ENCODE measurements at regions not wholly inside any gene's neighbourhood (a gene's known extent, or its start where the extent isn't known, plus 50 kb on each side); places are given as distances from the start of the nearest gene placed in this dataset.

DNA sequence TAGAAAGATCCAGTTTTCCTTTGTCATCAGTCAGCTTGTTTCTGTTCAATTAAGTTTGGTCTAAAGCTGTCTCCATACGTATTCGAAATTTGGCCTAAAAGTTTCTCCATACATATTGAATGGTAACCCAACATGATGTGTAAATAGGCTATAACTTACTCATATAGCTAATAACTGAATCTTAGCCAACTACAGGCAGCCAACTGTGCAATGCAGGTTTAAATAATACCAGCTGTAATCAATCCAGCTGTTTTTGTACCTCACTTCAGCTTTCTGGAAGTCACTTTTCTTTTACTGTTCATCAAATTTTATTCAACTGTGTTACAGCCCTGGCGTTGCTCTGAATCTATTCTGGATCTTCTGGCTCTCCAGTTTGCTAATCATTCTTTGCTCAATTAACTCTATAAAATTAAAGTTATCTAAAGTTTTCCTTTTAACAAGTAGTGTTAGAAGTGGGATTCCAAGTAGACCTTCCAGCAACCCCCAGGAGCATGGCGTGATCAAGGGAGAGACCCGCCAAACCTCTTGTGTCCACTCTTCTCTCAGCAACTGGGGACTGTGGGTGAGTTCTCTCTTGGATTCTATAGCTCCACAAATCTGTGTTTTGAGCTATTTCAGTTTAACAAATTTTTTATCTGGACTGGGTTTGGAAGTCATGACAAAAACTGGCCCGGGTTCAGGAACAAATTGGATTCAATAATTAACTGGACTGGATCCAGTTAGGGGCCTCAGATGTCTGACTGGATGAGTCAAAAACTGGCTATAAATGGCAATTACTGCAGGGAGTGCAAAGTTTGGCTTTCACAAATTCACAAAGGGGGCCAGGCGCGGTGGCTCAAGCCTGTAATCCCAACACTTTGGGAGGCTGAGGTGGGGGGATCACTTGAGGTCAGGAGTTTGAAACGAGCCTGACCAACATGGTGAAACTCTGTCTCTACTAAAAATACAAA is 329.7 kb upstream of the ST6GAL2 start:
- TF ChIP-seq POLR2A (IDR thresholded peaks at IDR 0.05; ENCODE audit: low read length): no peak
- TF ChIP-seq GATA1 (IDR thresholded peaks at IDR 0.05; ENCODE audit: low read depth, low read length): no peak

Data from erythroblast (primary cell).